ENCODE measurements at regions not wholly inside any gene's neighbourhood (a gene's known extent, or its start where the extent isn't known, plus 50 kb on each side); places are given as distances from the start of the nearest gene placed in this dataset.

DNA sequence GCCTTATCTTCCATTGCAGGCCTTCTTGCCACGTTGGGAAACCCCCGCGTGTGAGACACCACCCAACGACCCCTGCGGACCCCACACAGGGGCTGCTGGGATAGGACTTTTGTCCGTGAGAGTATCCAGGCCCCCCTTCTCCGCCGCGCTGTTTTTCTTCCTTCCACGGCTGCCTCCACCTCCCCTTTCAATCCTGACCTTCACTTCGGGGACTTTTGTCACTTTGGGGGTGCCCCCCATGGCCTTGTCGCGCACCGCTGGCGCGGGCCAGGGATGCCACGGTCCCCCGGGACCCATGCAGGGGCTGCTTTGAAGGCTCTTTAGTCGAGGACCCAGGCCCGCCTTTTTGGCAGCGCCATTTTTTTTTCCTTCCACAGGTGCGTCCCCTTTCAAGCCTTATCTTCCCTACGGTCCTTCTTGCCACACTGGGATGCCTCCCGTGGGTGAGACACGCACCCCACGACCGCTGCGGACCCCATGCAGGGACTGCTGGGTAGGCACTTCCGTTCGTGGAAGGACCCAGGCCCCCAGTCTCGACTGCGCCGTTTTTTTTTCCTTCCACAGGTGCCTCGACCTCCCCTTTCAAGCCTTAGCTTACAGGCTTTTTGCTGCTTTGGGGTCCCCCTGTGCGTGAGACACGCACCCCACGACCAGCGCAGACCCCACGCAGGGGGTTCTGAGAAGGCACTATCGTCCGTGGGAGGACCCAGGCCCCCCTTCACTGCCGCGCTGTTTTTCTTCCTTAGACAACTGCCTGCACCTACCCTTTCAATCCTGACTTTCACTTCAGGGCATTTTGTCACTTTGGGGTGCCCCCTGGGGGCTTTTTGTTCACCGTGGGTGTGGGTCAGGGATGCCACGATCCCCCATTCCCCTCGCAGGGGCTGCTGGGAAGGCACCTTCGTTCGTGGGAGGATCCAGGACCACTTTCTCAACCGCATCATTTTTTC, 267.4 kb downstream of the ALG10 start:
- Mint-ChIP-seq H3K9me3 (peaks cover 73% of the 10 kb centered on the region), H3K4me1 (no peaks in the 10 kb centered on the region), H3K36me3 (ENCODE audit: low read depth) (no peaks in the 10 kb centered on the region), H3K4me3 (no peak overlapping the region), H3K27me3 (ENCODE audit: low read depth) (no peaks in the 10 kb centered on the region), H3K27ac (no peak overlapping the region)
- TF ChIP-seq, protein P1, sequence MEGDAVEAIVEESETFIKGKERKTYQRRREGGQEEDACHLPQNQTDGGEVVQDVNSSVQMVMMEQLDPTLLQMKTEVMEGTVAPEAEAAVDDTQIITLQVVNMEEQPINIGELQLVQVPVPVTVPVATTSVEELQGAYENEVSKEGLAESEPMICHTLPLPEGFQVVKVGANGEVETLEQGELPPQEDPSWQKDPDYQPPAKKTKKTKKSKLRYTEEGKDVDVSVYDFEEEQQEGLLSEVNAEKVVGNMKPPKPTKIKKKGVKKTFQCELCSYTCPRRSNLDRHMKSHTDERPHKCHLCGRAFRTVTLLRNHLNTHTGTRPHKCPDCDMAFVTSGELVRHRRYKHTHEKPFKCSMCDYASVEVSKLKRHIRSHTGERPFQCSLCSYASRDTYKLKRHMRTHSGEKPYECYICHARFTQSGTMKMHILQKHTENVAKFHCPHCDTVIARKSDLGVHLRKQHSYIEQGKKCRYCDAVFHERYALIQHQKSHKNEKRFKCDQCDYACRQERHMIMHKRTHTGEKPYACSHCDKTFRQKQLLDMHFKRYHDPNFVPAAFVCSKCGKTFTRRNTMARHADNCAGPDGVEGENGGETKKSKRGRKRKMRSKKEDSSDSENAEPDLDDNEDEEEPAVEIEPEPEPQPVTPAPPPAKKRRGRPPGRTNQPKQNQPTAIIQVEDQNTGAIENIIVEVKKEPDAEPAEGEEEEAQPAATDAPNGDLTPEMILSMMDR (IDR thresholded peaks at IDR 0.05; ENCODE audit: unreplicated experiment in 3 of 3) = no peak

- Mint-ChIP-seq H3K9me3 (peaks cover 80% of the 10 kb centered on the region), H3K4me1 (no peaks in the 10 kb centered on the region), H3K27ac (no peak overlapping the region), H3K36me3 (ENCODE audit: low read depth) (no peaks in the 10 kb centered on the region), H3K27me3 (ENCODE audit: low read depth) (no peaks in the 10 kb centered on the region), H3K4me3 (no peak overlapping the region)
- TF ChIP-seq, protein P1 (IDR thresholded peaks at IDR 0.05; ENCODE audit: unreplicated experiment in 3 of 3) = no peak
Measured at GRCh38 chr12:34290381-34290995, 268.2 kb downstream of the ALG10 start.

DNA sequence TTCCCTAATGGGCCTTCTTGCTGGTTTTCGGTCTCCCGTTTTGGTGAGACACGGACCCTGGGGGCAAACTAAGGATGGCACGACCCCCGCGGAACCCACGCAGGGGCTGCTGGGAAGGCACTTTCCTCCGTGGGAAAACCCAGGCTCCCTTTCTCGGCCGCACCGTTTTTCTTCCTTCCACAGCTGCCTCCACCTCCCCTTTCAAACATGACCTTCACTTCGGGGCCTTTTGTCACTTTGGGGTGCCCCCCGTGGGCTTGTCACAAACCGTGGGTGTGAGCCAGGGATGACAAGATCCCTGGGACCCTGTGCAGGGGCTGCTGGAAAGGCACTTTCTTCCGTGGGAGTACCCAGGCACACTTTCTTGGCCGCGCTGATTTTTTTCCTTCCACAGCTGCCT, 268.7 kb downstream of the ALG10 start:
- Mint-ChIP-seq H3K27ac (no peak overlapping the region), H3K9me3 (peaks cover 78% of the 10 kb centered on the region), H3K4me3 (no peak overlapping the region), H3K4me1 (no peaks in the 10 kb centered on the region), H3K27me3 (ENCODE audit: low read depth) (no peaks in the 10 kb centered on the region), H3K36me3 (ENCODE audit: low read depth) (no peaks in the 10 kb centered on the region)
- TF ChIP-seq, protein P1 (IDR thresholded peaks at IDR 0.05; ENCODE audit: unreplicated experiment in 3 of 3) = no peak

- H3K9me3 Mint-ChIP-seq = peaks cover 78% of the 10 kb centered on the region
- H3K27me3 Mint-ChIP-seq (ENCODE audit: low read depth) = no peaks in the 10 kb centered on the region
Measured at GRCh38 chr12:34291426-34291901, 269.2 kb downstream of the ALG10 start.

GRCh38 chr12:34292736-34293625, 270.7 kb downstream of the ALG10 start:
- H3K36me3 Mint-ChIP-seq (ENCODE audit: low read depth) = no peaks in the 10 kb centered on the region
- H3K4me1 Mint-ChIP-seq = no peaks in the 10 kb centered on the region
- no peaks in the 10 kb centered on the region for H3K27me3 Mint-ChIP-seq (ENCODE audit: low read depth)
- no peak overlapping the region for H3K27ac Mint-ChIP-seq
- peaks cover 76% of the 10 kb centered on the region for H3K9me3 Mint-ChIP-seq
- H3K4me3 Mint-ChIP-seq = no peak overlapping the region
- TF ChIP-seq, protein P1 (IDR thresholded peaks at IDR 0.05; ENCODE audit: unreplicated experiment in 3 of 3) = no peak

More at GRCh38 chr12:34291426-34291901, 269.2 kb downstream of the ALG10 start:
- Mint-ChIP-seq H3K4me3 (no peak overlapping the region), H3K36me3 (ENCODE audit: low read depth) (no peaks in the 10 kb centered on the region), H3K4me1 (no peaks in the 10 kb centered on the region), H3K27ac (no peak overlapping the region)
- TF ChIP-seq, protein P1 (IDR thresholded peaks at IDR 0.05; ENCODE audit: unreplicated experiment in 3 of 3) = no peak

Data from nephron (organoid).